Suppressor macrophage treated with lipopolysaccharide for 4 hours (primary cell): ENCODE measurements at regions not wholly inside any gene's neighbourhood (a gene's known extent, or its start where the extent isn't known, plus 50 kb on each side); places are given as distances from the start of the nearest gene placed in this dataset.

Source experiments
- DNase-seq: peaks from one replicate; pipeline ENCODE4 v3.0.0-alpha.2; 2020

DNA sequence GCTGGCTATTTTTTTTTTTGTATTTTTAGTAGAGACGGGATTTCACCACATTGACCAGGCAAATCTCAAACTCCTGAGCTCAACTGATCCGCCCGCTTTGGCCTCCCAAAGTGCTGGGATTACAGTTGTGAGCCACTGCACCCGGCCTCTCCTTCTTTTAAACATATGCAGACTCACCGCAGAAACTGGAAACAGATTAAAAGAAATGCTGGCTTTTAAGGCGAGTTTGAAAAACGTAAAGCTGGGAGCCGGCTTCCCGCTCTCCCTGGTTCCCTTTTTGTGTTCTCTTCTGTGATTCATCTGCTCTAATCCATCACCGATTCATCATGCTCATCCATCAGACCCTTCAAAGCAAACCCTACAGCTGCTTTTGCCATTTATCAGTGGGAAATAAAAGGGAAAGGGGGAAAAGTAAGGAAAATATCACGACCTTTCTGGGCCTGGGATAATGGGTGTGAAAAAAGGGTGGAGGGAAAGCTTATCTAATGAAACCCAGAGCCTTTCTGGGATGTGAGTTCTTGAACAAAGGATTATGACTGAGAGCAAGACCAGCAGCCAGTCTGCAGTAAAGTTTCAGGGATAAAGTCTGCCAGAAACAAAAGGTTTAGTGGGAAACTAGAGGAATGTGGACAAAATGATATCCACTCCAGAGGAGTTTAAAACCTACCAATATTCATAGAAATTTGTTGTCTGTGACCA is 92.3 kb upstream of the LRIG1 start:
- DNase-seq, result no peak

DNA sequence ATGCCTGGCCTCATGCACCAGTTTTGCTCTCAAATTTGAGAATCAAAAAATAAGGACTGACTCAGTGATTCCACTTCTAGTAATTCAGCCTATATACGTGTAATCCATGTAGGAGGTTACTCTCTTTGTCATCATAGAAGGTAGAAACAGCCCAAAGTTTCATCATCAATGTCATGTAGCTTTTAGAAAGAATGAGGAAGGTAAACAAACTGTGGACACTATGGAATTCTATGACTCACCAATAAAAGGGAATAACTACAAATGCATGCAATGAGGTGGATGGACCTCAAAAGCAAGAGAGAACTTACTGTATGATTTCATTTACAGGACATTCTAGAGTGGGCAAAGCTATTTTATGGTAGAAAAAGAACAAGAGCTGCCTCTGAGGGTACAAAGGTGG is 93.2 kb upstream of the LRIG1 start:
- peak; percentile 16 for DNase-seq

DNA sequence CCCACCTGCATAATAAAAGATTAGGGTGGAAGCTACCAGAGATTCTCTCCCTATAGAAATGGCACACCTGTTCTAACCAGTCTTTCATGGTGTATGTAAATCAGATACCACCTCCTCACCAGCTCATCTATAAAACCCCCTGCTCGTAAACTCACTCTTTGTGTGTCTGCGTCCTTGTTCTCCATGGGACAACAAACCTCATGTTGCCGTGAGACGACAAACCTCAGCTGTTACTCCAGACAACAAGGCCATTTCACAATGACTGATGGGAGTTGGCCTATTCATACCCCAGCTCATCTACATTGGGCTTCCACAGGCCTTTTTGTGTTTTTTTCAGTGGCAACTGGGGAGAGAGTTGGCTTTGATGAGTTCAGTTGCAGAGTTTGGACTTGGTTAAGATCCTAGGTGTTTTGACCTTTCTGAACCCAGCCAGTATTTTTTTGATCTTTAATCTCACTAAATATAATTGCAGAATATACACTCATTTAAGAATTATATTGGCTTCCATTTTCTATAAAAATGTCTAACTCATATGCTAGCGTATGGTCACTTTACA is 96.6 kb upstream of the LRIG1 start:
- DNase-seq, result no peak

DNA sequence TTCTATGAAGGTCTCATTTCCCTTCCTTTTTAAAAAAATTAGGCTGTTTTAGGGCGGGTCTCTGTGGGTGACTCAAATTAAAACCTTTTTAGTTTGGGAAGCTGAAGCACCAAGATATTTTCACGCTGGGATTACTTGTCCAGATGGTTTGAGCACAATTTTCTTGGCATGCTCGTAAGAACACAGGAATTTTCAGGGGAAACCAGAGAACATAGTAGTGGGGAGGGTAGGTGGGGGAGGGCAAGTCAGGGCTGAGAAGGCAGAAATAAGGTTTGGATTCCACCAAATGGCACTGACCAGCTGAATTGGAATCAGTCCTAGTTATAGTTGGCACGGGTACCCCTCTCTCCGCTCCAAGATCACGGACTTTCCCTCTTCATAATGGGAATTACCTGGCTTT is 97.3 kb upstream of the LRIG1 start:
- no peak for DNase-seq

DNA sequence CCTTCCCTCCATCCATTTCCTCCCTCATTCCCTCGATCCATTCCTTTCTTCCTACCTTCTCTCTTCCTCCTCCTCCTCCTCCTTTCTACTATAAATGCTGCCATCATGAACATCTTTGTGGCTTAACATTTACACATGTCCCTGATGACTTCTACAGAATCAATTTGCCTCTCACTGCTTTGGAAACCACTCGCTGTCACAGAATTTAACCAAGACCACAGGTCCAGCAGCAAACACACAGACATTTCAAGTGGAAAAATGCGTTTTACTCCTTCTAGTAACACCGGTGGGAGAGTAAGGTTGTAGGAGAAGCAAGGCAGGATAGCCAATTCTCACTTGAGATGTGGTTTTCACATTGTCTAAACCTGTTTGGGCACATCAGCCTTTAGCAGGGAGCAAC is 101.4 kb upstream of the LRIG1 start:
- DNase-seq, result no peak

DNA sequence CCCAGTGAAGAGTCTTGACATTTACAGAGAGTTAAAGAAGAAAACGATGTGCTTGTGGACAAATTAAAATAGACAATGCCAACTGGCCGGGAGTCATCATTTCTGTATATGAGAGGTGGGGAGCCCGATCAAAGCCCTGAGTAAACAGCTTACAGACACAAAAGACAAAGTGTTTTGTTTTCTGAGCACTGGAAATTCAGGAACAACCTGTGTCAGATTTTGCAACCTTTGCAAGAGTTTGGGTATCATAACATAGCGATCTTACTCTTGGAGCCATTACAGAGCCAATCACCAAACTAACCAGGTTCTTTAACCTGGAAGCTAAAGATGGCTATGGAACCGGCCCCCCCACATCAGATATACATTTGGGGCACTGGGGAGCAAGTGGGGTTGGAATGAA is 101.9 kb upstream of the LRIG1 start:
- DNase-seq, result no peak

DNA sequence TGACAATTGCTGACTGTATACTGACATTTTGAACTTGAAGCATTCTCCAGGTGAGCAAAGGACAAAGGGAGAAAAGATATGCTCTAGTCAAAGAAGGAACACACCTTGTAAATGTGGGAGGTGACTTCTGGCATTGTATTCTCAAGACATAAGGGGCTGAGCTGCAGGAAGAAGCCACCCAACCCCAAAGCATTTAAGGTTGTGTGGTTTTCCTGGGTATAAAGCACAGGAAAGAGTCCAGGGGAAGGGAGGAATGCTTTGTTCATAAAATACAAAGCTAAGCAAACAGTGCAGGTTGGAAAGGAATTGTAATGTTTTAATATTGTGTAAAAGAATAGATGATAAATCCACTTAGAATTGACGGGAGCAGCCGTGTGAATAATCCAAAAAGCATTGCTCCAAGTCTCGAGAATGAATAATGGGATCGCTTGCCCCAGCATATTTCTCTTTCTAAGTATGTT is 102.4 kb upstream of the LRIG1 start:
- DNase-seq, result no peak

DNA sequence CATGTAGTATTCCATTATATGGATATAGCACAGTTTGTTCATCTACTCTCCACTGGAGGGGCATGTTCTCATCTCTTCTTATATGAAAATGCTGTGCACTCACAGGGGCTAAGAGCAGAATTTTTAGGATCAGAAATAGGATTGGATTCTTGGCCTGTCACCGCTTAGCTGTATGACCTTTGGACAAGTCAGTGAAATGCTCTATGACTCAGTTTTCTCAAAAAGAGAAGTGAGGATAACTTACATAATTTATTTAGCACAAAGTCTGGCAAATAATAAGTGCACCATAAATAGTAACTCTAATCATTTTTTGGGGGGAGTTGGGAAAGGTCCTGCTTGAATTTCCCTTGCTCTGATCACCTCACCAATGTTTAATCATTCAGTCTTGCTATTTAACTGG is 103.7 kb upstream of the LRIG1 start:
- DNase-seq, result peak; percentile 58

DNA sequence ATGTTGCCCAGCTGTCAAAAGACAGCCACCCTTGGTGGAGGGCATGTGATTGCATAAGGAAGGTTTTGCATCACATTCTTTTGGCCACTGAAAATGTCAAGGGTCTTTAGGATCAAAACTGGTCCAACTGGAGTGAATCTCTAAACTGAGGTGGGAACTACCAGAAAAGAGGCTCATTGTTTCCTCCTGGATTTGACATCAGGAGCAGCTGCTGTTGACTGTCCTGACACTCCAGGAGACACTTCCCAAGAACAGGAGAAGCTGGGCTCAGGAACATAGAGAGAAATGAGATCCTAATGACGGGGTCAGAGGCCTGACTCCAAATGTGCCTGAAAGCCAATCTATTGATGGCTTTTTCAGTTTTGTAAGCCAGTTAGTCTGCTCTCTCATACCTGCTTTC is 105.3 kb upstream of the LRIG1 start:
- DNase-seq, result no peak

DNA sequence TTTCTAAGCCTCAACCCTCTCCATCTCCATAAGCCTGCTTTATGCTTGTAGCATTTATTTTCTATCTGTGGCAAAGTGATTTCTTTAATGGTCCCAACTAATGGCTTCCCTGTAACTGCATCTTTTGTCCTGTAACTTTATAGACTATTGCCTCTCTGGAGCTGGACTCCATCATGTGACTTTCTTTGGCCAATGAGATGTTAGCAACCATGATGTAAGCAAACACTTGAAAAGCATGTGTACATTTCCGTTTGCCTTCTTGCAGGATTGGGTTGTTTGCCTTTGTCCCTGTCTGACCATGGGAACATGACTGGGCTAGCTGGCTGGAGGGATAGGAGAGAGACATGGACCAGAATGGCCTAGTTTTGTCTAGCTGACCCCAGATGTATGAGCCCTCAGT is 106.0 kb upstream of the LRIG1 start:
- no peak for DNase-seq

DNA sequence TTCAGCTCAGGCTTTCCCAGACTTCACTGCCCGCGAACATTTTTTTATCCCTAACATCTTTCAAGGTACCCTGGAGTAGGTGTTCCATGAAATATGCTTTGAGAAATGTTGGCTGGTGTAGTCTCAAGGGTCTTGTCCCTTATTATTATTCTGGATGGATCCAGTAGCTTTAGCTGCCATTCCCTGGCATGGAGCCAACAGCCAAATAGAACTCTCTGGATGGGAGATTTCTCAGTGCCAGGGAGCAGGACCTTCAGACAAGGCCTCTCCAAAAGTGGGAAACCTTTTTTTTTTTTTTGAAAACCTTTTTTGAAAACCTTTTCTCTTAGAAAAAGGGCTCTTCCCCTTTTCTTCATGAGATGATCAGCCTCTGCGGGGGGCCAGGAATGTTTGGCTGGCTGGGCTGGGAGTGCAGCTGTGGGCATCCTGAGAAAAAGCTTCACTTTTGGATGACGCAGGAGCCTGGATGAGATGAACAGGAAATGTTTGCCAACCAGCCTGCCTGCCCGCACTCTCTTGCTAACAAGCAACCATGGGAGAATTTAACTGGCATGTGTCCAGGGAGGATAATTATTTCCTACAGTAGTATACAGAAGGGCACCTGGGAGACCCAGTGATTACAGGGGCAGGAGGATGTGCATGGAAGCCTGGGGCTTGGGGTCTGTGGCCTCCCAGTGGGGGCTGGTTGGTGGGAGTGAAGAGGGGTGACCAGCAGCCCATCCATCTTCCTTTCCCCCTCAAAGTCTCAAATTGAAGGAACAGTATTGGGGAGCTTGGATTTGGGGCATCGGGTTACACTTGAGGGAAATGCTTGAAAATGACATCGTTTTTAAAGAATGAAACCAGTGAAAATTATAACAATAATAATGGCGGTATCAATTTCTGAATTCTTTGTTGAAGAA is 109.1 kb upstream of the LRIG1 start:
- no peak for DNase-seq

DNA sequence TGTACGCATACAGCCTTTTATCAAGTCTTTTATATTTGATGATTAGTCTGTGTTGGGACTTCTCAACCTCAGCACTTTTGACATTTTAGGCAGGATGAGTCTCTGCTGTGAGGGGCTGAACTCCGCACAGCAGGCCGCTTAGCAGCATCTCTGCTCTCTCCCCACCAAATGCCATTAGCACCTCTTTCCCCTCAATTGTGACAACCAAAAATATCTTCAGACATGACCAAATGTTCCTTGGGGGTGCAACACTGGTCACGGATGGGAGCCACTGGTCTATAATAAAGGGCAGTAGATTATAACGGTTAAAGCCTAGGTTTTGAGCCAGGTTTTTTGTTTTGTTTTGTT is 109.7 kb upstream of the LRIG1 start:
- no peak for DNase-seq

DNA sequence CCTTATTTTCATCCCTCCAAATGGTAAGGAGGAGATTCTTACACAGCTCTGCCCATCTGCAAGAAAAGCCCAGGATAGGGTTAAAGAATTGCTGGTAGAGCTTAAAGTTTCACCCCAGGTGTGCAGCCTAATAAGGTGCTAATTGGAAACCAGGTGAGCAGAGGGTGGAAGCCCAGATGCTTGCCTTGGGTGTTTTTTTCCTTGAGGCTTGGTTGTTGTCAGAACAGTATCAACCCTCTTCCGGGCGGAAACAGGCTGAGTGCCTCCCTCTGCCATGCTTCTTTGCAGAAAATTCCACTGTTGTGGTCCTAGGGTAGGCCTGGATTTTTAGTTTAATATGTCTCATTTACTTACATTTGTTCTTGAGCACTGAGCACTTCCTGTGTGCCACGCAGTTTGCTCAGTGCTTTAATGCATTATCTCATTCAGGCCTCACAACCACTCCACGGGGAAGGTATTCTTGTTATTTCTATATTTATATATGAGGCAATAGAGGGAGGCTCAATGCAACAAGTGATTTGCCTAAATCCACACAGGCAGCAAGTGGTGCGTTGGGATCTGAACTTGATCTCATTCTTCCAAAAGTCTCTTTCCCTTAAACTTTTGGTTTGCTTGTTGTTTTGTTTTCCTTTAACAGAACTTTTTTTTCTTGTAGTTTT is 115.0 kb upstream of the LRIG1 start:
- no peak for DNase-seq

DNA sequence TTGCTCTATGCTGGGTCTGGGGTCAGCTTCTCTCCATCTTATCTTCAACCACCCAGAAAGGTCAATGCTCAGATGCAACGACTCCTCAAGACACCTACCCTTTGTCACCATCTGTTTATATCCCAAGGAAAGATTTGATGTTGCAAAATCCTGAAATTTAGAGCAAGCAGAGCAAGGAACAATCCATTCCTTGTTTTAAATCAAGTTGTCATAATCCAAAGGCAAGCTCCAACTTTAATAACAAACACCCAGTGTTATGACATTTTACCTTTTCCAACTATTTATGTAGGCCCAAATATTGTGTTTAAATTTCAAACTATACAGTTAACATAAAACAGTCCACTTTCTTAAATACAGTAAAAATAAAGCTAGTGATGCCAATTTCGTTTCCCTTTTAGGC is 116.5 kb upstream of the LRIG1 start:
- no peak for DNase-seq

DNA sequence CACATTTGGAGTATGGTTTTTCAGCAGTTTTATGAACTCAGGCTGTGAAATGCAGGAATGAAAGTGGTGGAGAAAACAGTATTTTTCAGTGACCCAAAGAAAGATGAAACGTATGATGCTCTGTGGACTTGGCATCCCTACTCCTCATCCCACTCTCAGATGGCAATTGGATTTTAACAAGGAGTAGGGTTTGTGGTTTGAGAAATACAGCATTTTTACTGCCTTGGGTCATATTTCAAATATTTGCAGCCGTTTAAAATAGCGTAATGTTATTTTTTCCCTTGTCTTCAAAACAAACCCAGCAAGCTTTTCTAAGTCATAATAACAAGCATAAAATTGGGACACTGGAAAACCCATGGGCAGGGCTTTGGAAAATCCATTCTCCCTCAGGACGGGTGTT is 117.2 kb upstream of the LRIG1 start:
- no peak for DNase-seq

DNA sequence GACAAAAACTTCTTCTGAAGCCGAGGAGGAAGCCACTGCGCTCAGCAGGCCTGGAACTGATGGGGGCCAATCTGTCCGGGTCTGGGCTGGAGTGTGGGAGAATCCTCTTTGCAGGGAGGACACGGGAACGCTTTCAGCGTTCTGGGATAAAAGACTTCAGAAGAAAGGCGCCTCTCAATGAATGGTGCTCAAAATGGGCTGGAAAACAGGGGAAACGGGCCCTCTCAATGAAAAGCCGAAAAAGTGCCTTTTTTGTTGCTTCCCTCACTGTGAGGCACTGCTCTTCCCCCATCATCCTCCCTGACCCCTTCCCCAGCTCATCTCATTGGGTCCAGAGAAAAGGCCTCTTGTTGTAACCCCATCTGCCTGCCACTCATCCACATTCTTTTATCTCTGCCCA is 119.5 kb upstream of the LRIG1 start:
- DNase-seq, result no peak

DNA sequence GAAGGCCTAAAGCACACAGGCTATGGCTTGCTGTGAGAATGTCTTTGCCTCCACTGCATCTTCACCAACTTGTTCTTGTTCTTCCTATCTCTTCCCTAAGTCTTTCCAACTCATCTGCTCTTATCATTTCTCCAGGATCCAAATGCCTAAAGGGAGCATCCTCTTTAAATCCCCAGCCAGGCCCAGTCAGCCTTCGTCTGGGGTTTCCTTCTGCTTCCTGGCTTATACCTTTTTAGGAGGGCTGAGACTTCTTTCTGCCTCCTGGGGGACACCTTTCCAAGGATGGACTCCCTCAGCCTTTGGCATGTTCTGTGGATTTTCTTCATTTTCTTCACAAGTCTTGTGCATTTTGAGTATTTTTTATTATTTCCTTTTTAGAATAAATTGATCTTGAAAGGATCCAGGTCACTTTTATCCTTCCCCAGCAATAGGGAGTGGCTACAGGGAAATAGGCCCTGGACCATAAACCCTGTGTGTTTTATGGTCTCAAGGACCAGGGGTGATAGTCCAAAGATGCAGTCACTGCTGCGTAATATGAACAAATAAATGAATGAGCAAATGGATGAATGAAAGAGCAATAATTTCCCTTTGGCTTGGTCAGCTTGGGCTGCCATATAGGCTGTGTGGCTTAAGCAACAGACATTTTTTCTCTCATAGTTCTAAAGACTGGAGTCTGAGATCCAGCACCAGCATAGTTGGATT is 122.1 kb upstream of the LRIG1 start:
- DNase-seq, result no peak

DNA sequence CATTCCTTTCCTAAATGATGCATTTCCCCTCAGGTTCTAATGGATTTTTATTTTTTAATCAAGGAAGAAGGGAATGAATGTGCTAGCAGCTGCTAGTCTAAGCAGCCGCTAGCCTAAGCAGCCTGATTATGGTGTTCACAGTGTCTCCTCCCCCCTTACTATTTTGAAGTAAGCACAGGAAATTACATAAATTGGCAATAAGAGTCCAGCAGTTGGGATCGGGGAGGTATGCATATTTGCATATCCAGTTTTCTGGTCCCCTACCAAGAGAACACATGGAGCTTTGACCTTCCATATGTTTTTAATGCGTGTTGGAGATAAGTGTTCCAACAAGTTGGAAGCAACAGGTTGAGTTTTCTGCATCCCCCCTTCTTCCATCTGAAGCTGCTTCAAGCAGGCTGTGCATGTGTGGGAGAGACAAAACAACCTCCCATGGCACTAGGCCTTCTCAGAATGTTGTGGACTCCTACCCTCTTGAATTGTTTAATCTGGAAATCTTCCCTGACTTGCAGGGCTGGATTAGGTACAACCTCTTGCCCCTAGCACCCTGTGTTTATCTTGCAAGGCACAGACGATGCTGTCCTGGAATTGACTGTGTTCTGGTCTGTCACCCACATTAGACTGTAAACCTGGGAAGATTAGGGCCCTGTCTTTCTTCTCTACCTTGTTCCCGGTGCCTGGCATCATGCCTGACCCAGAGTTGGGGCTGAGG is 124.8 kb upstream of the LRIG1 start:
- no peak for DNase-seq

DNA sequence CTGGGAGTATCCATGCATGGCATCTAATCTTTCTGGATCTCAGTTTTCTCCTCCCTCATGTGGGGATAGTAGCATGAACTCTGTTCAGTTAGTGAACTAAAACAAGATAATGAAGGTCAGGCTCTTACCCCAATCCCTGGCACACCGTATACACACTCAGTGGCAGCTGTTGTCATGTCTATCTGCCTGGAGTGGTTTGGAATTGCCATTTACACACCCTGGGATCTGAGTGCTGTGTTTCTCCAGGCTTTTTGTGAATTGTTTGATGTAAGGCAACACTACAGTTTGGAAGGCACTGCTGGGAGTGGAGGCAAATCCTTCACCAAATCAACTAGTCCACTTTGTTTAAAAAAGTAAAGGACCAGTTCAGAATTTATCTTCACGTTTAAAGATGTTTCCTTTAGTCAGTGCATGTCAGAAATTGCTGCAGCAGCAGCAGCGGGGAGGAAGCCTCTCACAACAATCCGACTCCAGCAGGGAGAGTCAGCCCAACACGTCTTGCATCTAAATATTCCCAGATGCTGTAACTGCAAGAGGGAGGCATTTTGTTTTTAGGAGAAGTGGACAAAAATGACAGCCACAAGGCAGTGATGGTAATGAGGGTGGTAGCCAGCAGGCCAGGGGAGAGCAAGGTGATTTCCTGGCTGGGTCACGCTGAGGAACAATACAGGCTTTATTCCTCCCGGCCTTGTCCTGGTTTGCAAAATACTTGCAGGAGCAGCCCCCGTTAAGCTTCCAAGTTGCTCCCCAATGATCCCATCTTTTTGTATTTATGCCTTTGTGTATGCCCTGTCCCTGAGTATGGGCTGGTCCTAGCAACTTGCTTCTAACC is 128.5 kb upstream of the LRIG1 start:
- DNase-seq, result no peak

DNA sequence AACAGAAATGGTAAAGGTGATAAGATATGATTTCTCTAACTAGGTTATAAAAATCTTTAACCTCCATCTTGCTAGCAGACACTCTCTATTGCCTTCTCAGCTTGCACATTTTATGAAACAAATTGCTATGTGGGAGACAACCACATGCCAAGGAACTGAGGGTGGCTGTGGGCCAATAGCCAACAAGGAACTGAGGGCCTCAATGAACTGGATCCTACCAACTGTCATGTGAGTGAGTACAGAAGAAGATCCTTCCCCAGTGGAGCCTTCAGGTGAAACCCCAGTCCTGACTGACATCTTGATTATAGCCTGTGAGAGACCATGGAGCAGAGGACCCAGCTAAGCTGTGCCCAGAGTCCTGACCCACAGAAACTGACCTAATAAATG is 129.2 kb upstream of the LRIG1 start:
- no peak for DNase-seq
